CD14-positive monocyte (primary cell): ENCODE measurements at regions not wholly inside any gene's neighbourhood (a gene's known extent, or its start where the extent isn't known, plus 50 kb on each side); places are given as distances from the start of the nearest gene placed in this dataset.

ENCODE experiments used
- DNase-seq, 3 donors: peaks; one replicate each; pipeline ENCODE4 v3.0.0-alpha.2; 2011 to 2022
- H2AFZ ChIP-seq: 2 replicates; pipeline ENCODE4 v1.6.0; 2012; ENCODE audit warnings: mild to moderate bottlenecking, low read depth, low read length, inconsistent platforms; ENCODE audit not compliant: insufficient read depth, poor library complexity, severe bottlenecking
- H3K27ac ChIP-seq, 2 donors: 1 replicate in 1 of 2; 2 replicates in 1 of 2; pipeline ENCODE4 v1.5.1; 2012 to 2013; ENCODE audit warnings: low read length in 2 of 2, control low read depth in 1 of 2, inconsistent platforms in 1 of 2, low read depth in 1 of 2, mild to moderate bottlenecking in 1 of 2
- H3K27me3 ChIP-seq, 2 donors: one replicate each; pipeline versions ENCODE4 v1.6.0 to v1.6.1; 2011 to 2013; ENCODE audit warnings: low read length in 2 of 2; ENCODE audit not compliant: control insufficient read depth in 2 of 2, insufficient read depth in 2 of 2
- H3K36me3 ChIP-seq, 2 donors: replicated peaks in 1 of 2; 1 replicate in 1 of 2; 2 replicates in 1 of 2; pipeline versions ENCODE4 v1.5.1 to v1.6.1; 2012 to 2013; ENCODE audit warnings: low read length in 2 of 2, control low read depth in 1 of 2, inconsistent platforms in 1 of 2, mild to moderate bottlenecking in 1 of 2; ENCODE audit not compliant: insufficient read depth in 2 of 2, control insufficient read depth in 1 of 2
- H3K4me1 ChIP-seq, 2 donors: 1 replicate in 1 of 2; 2 replicates in 1 of 2; pipeline versions ENCODE4 v1.5.1 to v1.6.1; 2012 to 2013; ENCODE audit warnings: low read length in 2 of 2, control low read depth in 1 of 2, inconsistent platforms in 1 of 2, mild to moderate bottlenecking in 1 of 2, moderate library complexity in 1 of 2; ENCODE audit not compliant: insufficient read depth in 2 of 2, control insufficient read depth in 1 of 2
- H3K4me2 ChIP-seq: replicated peaks from 2 replicates; pipeline ENCODE3; 2012; ENCODE audit warnings: low read length, moderate library complexity, mild to moderate bottlenecking; ENCODE audit not compliant: poor library complexity, severe bottlenecking; ENCODE audit errors: extremely low read depth
- H3K4me3 ChIP-seq, 3 experiments: fragments of 200-600 bp in 1 of 3; sonication (generic) in 1 of 3; replicated peaks in 1 of 3; 1 replicate in 2 of 3; 2 replicates in 1 of 3; pipeline ENCODE4 v1.5.1; 2011 to 2013; ENCODE audit warnings: low read length in 3 of 3, mild to moderate bottlenecking in 3 of 3, control low read depth in 2 of 3, low read depth in 2 of 3, inconsistent platforms in 1 of 3, moderate library complexity in 1 of 3
- H3K79me2 ChIP-seq: 2 replicates; pipeline ENCODE4 v1.6.0; 2012; ENCODE audit warnings: mild to moderate bottlenecking, control low read depth, inconsistent platforms, low read length, moderate library complexity; ENCODE audit not compliant: insufficient read depth
- H3K9ac ChIP-seq: 2 replicates; pipeline ENCODE4 v1.6.0; 2017; ENCODE audit warnings: low read length, mild to moderate bottlenecking; ENCODE audit not compliant: insufficient read depth, poor library complexity, severe bottlenecking
- H3K9me3 ChIP-seq, 2 donors: replicated peaks in 1 of 2; 1 replicate in 1 of 2; 2 replicates in 1 of 2; pipeline versions ENCODE4 v1.5.1 to v1.6.1; 2012 to 2013; ENCODE audit warnings: low read length in 2 of 2, control low read depth in 1 of 2; ENCODE audit not compliant: control insufficient read depth in 1 of 2, insufficient read depth in 1 of 2
- H4K20me1 ChIP-seq: 2 replicates; pipeline ENCODE4 v1.6.0; 2012; ENCODE audit warnings: mild to moderate bottlenecking, low read length, control low read depth, moderate library complexity; ENCODE audit not compliant: insufficient read depth
- H3K27ac Mint-ChIP-seq, 7 donors: one replicate each; pipeline ENCODE4 v1.8.0; 2020; ENCODE audit warnings: mild to moderate bottlenecking in 7 of 7, mixed read lengths in 7 of 7, moderate library complexity in 6 of 7, inconsistent platforms in 2 of 7
- H3K27me3 Mint-ChIP-seq, 3 donors: one replicate each; pipeline ENCODE4 v1.8.0; 2021 to 2022; ENCODE audit warnings: low read depth in 3 of 3, mild to moderate bottlenecking in 3 of 3, mixed read lengths in 3 of 3, moderate library complexity in 3 of 3, inconsistent platforms in 1 of 3
- H3K36me3 Mint-ChIP-seq, 2 donors: one replicate each; pipeline ENCODE4 v1.8.0; 2020; ENCODE audit warnings: mixed read lengths in 2 of 2, inconsistent platforms in 1 of 2, mild to moderate bottlenecking in 1 of 2
- H3K4me1 Mint-ChIP-seq: one replicate; pipeline ENCODE4 v1.8.0; 2020; ENCODE audit warnings: mild to moderate bottlenecking, mixed read lengths
- H3K4me3 Mint-ChIP-seq, 2 donors: one replicate each; pipeline ENCODE4 v1.8.0; 2020; ENCODE audit warnings: mild to moderate bottlenecking in 2 of 2, mixed read lengths in 2 of 2, moderate library complexity in 1 of 2
- H3K9me3 Mint-ChIP-seq, 7 donors: one replicate each; pipeline ENCODE4 v1.8.0; 2020 to 2022; ENCODE audit warnings: mixed read lengths in 7 of 7, mild to moderate bottlenecking in 6 of 7, moderate library complexity in 6 of 7, inconsistent platforms in 2 of 7
- intact Hi-C, 2 donors: fragments of 100-400 bp; cut with micrococcal nuclease; formaldehyde crosslinking; loops; one replicate each; pipeline versions ENCODE4 v1.15.0 to v1.15.1; 2023
- TF ChIP-seq, protein P1 (sequence below): fragments of 200-600 bp; IDR thresholded peaks from one replicate; pipeline ENCODE4 v1.8.0; 2022; ENCODE audit warnings: antibody characterized with exemption, mild to moderate bottlenecking

DNA sequence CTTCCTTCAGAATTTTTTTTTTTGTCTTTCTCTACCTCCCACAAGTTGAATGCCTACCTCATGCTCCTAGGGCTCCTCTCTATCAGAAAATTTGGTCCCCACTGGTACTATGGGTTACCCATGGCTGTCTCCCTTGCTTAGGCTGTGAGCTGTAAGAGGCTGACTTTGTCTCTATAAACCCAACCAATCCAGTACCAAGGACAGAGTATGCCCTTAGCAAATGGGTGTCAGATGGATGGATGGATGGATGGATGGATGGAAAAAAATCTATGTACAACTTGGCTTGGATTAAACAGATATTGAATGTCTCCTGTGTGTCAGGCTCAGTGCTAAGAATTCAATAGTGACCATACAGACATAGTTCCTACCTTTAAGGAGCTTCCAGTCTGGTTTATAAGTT, 398.2 kb upstream of the TRPC7 start:
- Histone ChIP-seq H3K27ac (no peak overlapping the region), H2AFZ (no peak overlapping the region), H3K27me3 (no peaks in the 10 kb centered on the region), H3K4me2 (no peak overlapping the region), H4K20me1 (no peaks in the 10 kb centered on the region), H3K36me3 (no peaks in the 10 kb centered on the region), H3K4me1 (no peaks in the 10 kb centered on the region), H3K9ac (no peak overlapping the region), H3K9me3 (no peaks in the 10 kb centered on the region), H3K79me2 (no peaks in the 10 kb centered on the region), H3K4me3 (no peak overlapping the region)
- Mint-ChIP-seq H3K4me1 (no peaks in the 10 kb centered on the region), H3K27ac (no peak overlapping the region), H3K4me3 (no peak overlapping the region), H3K9me3 (no peaks in the 10 kb centered on the region), H3K36me3 (no peaks in the 10 kb centered on the region), H3K27me3 (no peaks in the 10 kb centered on the region)
- TF ChIP-seq, protein P1, sequence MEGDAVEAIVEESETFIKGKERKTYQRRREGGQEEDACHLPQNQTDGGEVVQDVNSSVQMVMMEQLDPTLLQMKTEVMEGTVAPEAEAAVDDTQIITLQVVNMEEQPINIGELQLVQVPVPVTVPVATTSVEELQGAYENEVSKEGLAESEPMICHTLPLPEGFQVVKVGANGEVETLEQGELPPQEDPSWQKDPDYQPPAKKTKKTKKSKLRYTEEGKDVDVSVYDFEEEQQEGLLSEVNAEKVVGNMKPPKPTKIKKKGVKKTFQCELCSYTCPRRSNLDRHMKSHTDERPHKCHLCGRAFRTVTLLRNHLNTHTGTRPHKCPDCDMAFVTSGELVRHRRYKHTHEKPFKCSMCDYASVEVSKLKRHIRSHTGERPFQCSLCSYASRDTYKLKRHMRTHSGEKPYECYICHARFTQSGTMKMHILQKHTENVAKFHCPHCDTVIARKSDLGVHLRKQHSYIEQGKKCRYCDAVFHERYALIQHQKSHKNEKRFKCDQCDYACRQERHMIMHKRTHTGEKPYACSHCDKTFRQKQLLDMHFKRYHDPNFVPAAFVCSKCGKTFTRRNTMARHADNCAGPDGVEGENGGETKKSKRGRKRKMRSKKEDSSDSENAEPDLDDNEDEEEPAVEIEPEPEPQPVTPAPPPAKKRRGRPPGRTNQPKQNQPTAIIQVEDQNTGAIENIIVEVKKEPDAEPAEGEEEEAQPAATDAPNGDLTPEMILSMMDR, result no peak
- intact Hi-C loops, result no loop called here
- DNase-seq, result no peak

GRCh38 chr5:136754216-136754615, 388.9 kb upstream of the TRPC7 start:
- no peaks in the 10 kb centered on the region for H3K4me1 ChIP-seq
- Mint-ChIP-seq H3K9me3 (peaks cover 0 to 5% (median 1%) of the 10 kb centered on the region in 7 donors), H3K4me1 (no peaks in the 10 kb centered on the region), H3K36me3 (no peaks in the 10 kb centered on the region), H3K27ac (no peak overlapping the region), H3K27me3 (no peaks in the 10 kb centered on the region), H3K4me3 (no peak overlapping the region)
- H3K9ac ChIP-seq, result no peak overlapping the region
- no peaks in the 10 kb centered on the region for H3K9me3 ChIP-seq
- H4K20me1 ChIP-seq, result no peaks in the 10 kb centered on the region
- no peaks in the 10 kb centered on the region for H3K79me2 ChIP-seq
- intact Hi-C loops, result no loop called here
- H3K36me3 ChIP-seq, result no peaks in the 10 kb centered on the region
- no peak overlapping the region for H3K4me2 ChIP-seq
- TF ChIP-seq, protein P1, result no peak
- DNase-seq, result no peak
- H2AFZ ChIP-seq, result no peak overlapping the region
- no peak overlapping the region for H3K4me3 ChIP-seq
- no peak overlapping the region for H3K27ac ChIP-seq
- H3K27me3 ChIP-seq, result no peaks in the 10 kb centered on the region
